ENCODE measurements at regions not wholly inside any gene's neighbourhood (a gene's known extent, or its start where the extent isn't known, plus 50 kb on each side); places are given as distances from the start of the nearest gene placed in this dataset.

DNA sequence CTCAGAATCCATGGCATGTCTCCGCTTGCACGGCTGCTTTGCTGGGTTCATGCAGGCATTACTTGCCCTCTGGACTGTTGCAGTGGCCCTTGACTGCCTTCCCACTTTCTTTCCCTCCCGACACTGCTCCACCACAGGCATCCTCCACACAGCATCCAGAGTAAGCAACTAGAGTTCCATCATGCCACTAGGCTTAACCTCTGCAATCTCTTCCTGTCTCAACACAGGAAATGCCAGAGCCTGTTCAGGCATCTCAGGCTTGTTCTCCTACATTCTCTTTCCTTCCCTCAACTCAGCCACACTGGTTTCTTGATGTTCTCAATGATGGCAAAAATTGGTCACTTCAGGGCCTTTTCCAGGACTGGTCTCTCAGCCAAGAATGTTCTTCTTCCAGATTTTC lies 284.5 kb upstream of the KLF6 start:
- Histone ChIP-seq H3K4me1 (ENCODE audit: control insufficient read depth, insufficient read depth, low read length) (no peaks in the 10 kb centered on the region), H3K27ac (ENCODE audit: low read depth, low read length) (no peak overlapping the region), H3K4me3 (ENCODE audit: low read depth, low read length) (no peak overlapping the region), H3K27me3 (ENCODE audit: control insufficient read depth, insufficient read depth, low read length) (no peaks in the 10 kb centered on the region), H3K9ac (ENCODE audit: low read depth, low read length) (no peak overlapping the region), H3K9me3 (ENCODE audit: control insufficient read depth, insufficient read depth, low read length) (no peaks in the 10 kb centered on the region), H3K36me3 (ENCODE audit: control insufficient read depth, insufficient read depth, low read length) (no peaks in the 10 kb centered on the region)

DNA sequence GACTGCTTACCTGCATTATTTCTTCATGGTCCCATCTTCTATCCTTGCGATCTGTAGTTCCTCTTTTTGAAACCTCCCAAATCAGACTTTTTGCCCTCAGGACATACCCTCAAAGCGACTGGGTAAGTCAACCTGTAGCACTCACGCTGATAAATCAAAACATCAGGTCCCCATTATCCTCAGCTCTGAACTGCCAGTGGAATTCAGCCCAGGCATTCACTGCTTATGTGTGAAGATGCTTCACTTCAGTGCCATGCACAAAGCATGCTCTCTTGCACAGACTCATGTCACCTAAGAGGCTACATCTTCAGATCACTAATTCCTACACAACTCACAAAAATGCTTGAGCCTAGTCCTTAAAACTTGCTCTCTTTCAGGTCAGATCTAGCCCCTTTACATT lies 283.6 kb upstream of the KLF6 start:
- no peaks in the 10 kb centered on the region for H3K36me3 ChIP-seq (ENCODE audit: control insufficient read depth, insufficient read depth, low read length)

DNA sequence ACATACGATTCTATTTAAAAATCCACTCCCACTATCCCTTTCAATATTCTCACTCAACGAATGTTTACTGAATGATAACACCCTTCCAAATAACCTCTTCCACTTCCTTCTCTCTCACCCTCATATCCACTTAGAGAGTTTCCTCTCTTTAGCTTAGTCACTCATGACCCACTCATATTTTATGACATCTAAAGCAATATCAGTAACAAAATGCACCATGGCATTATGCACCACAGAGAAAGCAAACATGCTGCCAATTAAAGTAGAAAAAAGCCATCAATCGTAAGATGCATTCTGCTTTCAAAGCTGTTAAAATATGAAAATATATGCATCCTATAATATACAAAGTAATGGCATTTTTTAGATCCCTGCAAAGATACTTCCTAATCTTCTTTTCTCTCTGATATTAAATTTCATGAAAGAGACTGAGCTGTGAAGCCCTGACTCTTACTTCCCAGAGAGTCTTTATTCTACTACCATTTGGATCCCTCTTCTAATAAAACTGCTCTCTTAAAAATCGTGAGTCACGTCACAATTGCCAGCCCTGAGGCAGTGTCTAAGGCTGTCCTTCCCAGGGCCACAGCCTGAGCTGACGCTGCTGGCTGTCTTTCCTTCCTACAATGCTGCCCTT lies 283.0 kb upstream of the KLF6 start:
- Histone ChIP-seq H3K36me3 (ENCODE audit: control insufficient read depth, insufficient read depth, low read length) (no peaks in the 10 kb centered on the region), H3K27me3 (ENCODE audit: control insufficient read depth, insufficient read depth, low read length) (no peaks in the 10 kb centered on the region), H3K4me3 (ENCODE audit: low read depth, low read length) (no peak overlapping the region), H3K9me3 (ENCODE audit: control insufficient read depth, insufficient read depth, low read length) (no peaks in the 10 kb centered on the region), H3K27ac (ENCODE audit: low read depth, low read length) (no peak overlapping the region), H3K4me1 (ENCODE audit: control insufficient read depth, insufficient read depth, low read length) (no peaks in the 10 kb centered on the region), H3K9ac (ENCODE audit: low read depth, low read length) (no peak overlapping the region)

More for the DNA sequence above, 283.6 kb upstream of the KLF6 start:
- Histone ChIP-seq H3K9ac (ENCODE audit: low read depth, low read length) (no peak overlapping the region), H3K27ac (ENCODE audit: low read depth, low read length) (no peak overlapping the region), H3K4me3 (ENCODE audit: low read depth, low read length) (no peak overlapping the region), H3K27me3 (ENCODE audit: control insufficient read depth, insufficient read depth, low read length) (no peaks in the 10 kb centered on the region), H3K4me1 (ENCODE audit: control insufficient read depth, insufficient read depth, low read length) (no peaks in the 10 kb centered on the region), H3K9me3 (ENCODE audit: control insufficient read depth, insufficient read depth, low read length) (no peaks in the 10 kb centered on the region)

DNA sequence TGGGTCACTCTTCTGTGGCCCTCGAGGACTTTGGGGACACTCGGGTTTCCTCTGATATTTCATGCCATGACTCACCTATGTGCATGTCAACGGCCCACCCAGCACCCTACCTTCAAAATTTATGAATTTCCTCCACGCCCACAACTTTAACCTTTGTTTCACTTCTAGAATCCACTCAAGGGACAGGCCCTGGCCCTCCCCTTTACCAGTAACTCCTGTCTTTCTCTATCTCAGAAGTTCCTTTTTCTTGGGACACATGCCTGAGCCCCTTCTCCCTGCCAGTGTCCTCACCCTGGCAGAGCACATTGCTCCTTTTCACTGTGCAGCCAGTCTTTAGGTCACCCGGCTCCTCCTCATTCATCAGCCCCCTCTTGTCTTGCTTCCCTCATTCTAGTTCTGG lies 282.5 kb upstream of the KLF6 start:
- Histone ChIP-seq H3K36me3 (ENCODE audit: control insufficient read depth, insufficient read depth, low read length) (no peaks in the 10 kb centered on the region), H3K27ac (ENCODE audit: low read depth, low read length) (no peak overlapping the region), H3K4me1 (ENCODE audit: control insufficient read depth, insufficient read depth, low read length) (no peaks in the 10 kb centered on the region), H3K9me3 (ENCODE audit: control insufficient read depth, insufficient read depth, low read length) (no peaks in the 10 kb centered on the region), H3K9ac (ENCODE audit: low read depth, low read length) (no peak overlapping the region), H3K4me3 (ENCODE audit: low read depth, low read length) (no peak overlapping the region), H3K27me3 (ENCODE audit: control insufficient read depth, insufficient read depth, low read length) (no peaks in the 10 kb centered on the region)

DNA sequence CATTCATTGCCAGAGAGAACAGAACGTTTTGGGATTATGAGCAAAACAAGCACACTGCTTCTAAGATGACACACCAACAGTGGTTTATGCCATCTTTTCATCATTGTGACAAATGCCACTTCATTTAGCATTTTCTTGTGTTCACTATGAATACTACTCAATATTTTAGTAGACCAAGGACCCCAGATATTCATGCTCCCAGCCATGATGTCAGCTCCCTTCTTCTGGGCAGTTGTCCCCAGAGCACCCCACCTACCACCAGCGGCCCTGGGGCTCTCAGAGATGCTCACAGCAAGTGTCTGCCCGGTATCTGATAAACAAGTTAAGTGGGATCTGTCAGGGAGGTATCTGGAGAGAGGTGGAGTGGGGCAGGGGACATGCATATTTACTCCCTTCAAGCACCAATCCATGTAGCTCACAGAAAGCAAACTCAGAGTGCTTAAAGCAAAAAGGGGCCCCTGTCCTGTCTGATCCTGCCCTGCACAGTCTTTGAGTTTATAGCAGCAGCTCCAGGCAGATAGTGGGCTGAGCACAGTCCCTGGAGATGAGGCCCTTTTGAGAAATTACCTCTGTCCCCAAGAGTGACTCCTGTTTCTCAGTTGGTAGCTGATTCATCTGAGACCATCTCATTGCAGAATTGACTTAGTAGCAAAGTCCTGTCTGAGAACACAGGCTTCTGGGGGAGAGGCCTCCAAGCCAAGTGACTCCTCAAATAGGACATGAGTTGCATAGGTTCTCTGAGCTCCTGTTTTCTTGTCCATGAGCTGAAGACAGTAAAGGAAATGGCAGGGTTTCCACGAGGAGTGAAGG lies 281.8 kb upstream of the KLF6 start:
- no peak overlapping the region for H3K9ac ChIP-seq (ENCODE audit: low read depth, low read length)
- H3K4me3 ChIP-seq (ENCODE audit: low read depth, low read length), result no peak overlapping the region
- H3K27me3 ChIP-seq (ENCODE audit: control insufficient read depth, insufficient read depth, low read length), result no peaks in the 10 kb centered on the region
- H3K4me1 ChIP-seq (ENCODE audit: control insufficient read depth, insufficient read depth, low read length), result no peaks in the 10 kb centered on the region
- H3K9me3 ChIP-seq (ENCODE audit: control insufficient read depth, insufficient read depth, low read length), result no peaks in the 10 kb centered on the region
- H3K36me3 ChIP-seq (ENCODE audit: control insufficient read depth, insufficient read depth, low read length), result no peaks in the 10 kb centered on the region
- H3K27ac ChIP-seq (ENCODE audit: low read depth, low read length), result no peak overlapping the region

DNA sequence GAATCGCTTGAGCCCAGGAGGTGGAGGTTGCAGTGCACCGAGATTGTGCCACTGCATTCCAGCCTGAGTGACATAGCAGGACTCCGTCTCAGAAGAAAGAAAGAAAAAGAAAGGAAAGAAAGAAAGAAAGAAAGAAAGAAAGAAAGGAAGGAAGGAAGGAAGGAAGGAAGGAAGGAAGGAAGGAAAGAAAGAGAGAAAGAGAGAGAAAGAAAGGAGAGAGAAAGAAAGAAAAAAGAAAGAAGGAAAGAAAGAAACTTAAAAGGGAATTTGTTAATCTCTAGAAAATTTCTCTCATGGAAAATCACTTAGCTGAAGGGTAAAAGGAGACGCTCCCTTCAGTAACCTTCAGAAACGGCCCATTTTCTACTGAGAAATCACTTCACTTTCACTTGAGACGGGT lies 279.5 kb upstream of the KLF6 start:
- Histone ChIP-seq H3K27ac (ENCODE audit: low read depth, low read length) (no peak overlapping the region), H3K4me3 (ENCODE audit: low read depth, low read length) (no peak overlapping the region), H3K36me3 (ENCODE audit: control insufficient read depth, insufficient read depth, low read length) (no peaks in the 10 kb centered on the region), H3K9me3 (ENCODE audit: control insufficient read depth, insufficient read depth, low read length) (no peaks in the 10 kb centered on the region), H3K9ac (ENCODE audit: low read depth, low read length) (no peak overlapping the region), H3K4me1 (ENCODE audit: control insufficient read depth, insufficient read depth, low read length) (no peaks in the 10 kb centered on the region), H3K27me3 (ENCODE audit: control insufficient read depth, insufficient read depth, low read length) (no peaks in the 10 kb centered on the region)

DNA sequence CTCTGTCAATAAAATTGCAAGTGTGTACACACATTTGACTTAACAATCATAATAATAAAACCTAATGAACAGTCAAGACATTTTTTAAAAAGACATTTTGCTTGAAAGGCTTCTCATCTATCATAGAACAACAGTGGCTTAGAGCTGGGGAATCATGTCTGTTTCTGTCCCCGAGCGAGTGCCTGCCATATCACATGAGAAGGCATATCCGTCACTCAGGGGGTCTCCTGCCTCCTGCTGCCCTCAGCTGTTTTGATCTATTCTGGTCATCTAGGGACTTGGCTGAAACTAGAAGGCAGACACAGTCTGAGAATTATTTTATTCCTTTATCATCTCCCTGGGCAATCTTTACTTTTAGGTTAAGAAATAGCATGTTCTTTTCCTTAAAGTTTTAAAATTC lies 278.7 kb upstream of the KLF6 start:
- Histone ChIP-seq H3K36me3 (ENCODE audit: control insufficient read depth, insufficient read depth, low read length) (no peaks in the 10 kb centered on the region), H3K9me3 (ENCODE audit: control insufficient read depth, insufficient read depth, low read length) (no peaks in the 10 kb centered on the region), H3K27me3 (ENCODE audit: control insufficient read depth, insufficient read depth, low read length) (no peaks in the 10 kb centered on the region), H3K27ac (ENCODE audit: low read depth, low read length) (no peak overlapping the region), H3K4me3 (ENCODE audit: low read depth, low read length) (no peak overlapping the region), H3K9ac (ENCODE audit: low read depth, low read length) (no peak overlapping the region), H3K4me1 (ENCODE audit: control insufficient read depth, insufficient read depth, low read length) (no peaks in the 10 kb centered on the region)

DNA sequence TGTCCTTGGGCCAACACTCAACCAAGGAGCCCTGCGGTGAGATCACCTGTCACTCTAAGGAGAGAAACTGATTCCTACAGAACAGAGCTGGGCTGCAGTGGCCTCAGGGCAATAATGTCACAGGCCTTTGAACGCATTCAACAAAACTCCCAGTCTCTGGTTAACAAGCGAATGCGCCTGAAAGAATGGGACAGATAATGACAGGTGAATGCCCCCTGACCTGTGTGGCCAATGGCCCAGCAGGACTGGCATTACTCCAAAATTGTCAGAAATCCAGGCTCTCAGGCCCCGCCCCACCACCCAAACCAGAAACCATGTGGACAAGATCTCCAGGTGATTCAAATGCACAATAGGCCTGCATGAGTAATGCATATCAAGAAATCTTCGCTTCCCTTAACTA lies 277.7 kb upstream of the KLF6 start:
- Histone ChIP-seq H3K27me3 (ENCODE audit: control insufficient read depth, insufficient read depth, low read length) (no peaks in the 10 kb centered on the region), H3K36me3 (ENCODE audit: control insufficient read depth, insufficient read depth, low read length) (no peaks in the 10 kb centered on the region), H3K4me3 (ENCODE audit: low read depth, low read length) (no peak overlapping the region), H3K9me3 (ENCODE audit: control insufficient read depth, insufficient read depth, low read length) (no peaks in the 10 kb centered on the region), H3K27ac (ENCODE audit: low read depth, low read length) (no peak overlapping the region), H3K9ac (ENCODE audit: low read depth, low read length) (no peak overlapping the region), H3K4me1 (ENCODE audit: control insufficient read depth, insufficient read depth, low read length) (no peaks in the 10 kb centered on the region)

DNA sequence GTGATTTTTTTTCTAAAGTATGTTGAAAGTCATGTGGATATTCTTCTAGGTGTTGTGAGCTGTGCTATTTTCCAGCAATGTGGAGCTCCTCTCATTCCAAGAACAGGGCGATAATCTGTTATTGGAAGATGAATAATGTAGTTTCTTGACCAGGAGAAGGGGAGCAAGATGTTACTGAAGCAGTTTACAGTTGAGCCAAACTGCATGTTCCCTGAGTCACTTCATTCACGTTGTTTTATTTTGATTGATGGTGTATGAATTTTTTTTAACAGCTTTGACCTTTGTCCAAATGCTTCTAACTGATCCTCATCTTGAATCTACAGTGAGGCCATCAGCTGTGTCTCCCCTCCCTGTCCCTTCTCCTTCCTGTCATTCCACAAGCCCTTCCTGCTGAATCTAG lies 277.1 kb upstream of the KLF6 start:
- Histone ChIP-seq H3K36me3 (ENCODE audit: control insufficient read depth, insufficient read depth, low read length) (no peaks in the 10 kb centered on the region), H3K4me3 (ENCODE audit: low read depth, low read length) (no peak overlapping the region), H3K4me1 (ENCODE audit: control insufficient read depth, insufficient read depth, low read length) (no peaks in the 10 kb centered on the region), H3K27me3 (ENCODE audit: control insufficient read depth, insufficient read depth, low read length) (no peaks in the 10 kb centered on the region), H3K9me3 (ENCODE audit: control insufficient read depth, insufficient read depth, low read length) (no peaks in the 10 kb centered on the region), H3K9ac (ENCODE audit: low read depth, low read length) (no peak overlapping the region), H3K27ac (ENCODE audit: low read depth, low read length) (no peak overlapping the region)

DNA sequence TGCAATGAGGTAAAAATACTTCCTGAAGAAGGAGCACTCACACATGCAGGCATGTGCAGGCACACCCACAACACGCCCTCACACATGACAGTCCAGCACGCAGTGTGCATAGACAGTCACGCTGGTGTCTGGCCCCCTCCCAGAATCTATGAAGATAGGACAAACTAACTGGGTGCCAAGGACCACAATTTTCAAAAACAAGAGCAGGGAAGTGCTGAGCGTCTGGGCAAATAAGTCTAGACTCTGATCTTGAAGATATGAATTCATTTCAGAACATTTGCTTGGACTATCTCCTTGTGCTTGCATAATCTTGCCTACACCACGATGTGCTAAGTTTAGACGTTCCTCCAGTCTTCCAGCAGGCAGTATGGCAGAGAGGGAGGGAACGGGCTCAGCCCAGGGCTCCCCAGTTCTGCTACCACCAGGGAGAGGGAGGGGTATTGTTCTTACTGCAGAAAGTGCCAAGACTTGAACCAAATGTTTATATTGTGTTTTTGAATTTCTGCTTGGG lies 276.5 kb upstream of the KLF6 start:
- H3K36me3 ChIP-seq (ENCODE audit: control insufficient read depth, insufficient read depth, low read length), result no peaks in the 10 kb centered on the region
- H3K27ac ChIP-seq (ENCODE audit: low read depth, low read length), result no peak overlapping the region
- no peaks in the 10 kb centered on the region for H3K27me3 ChIP-seq (ENCODE audit: control insufficient read depth, insufficient read depth, low read length)
- H3K4me3 ChIP-seq (ENCODE audit: low read depth, low read length), result no peak overlapping the region
- H3K4me1 ChIP-seq (ENCODE audit: control insufficient read depth, insufficient read depth, low read length), result no peaks in the 10 kb centered on the region
- no peaks in the 10 kb centered on the region for H3K9me3 ChIP-seq (ENCODE audit: control insufficient read depth, insufficient read depth, low read length)
- H3K9ac ChIP-seq (ENCODE audit: low read depth, low read length), result no peak overlapping the region

DNA sequence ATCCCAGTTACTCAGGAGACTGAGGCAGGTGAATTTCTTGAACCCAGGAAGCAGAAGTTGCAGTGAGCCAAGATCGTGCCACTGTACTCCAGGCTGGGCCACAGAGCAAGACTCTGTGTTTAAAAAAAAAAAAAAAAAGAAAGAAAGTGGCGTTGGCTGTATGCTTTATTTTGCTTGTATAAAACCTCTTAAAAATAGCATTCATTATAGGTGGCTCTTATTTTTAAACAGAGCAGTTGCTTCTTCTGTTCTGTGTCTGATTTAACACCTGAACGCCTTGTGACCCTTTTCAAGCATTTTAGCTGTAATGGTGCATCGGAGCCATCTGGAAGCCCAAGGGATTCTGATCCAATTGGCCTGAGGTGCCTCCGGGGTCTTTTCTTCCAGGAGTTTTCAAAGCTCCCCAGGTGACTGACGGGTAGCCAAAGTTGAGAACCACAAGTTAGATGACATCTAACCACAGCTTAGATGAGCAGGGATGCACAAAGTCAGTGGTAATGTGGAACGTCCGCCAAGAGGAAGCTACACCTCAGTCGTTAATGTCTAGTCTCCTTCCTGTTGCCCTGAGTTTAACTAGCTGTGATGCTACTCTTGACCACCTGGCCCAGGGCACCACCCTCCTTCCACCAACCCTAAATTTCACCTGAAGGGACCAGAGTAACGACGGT lies 274.6 kb upstream of the KLF6 start:
- Histone ChIP-seq H3K4me3 (ENCODE audit: low read depth, low read length) (no peak overlapping the region), H3K9me3 (ENCODE audit: control insufficient read depth, insufficient read depth, low read length) (no peaks in the 10 kb centered on the region), H3K9ac (ENCODE audit: low read depth, low read length) (no peak overlapping the region), H3K27ac (ENCODE audit: low read depth, low read length) (no peak overlapping the region), H3K4me1 (ENCODE audit: control insufficient read depth, insufficient read depth, low read length) (no peaks in the 10 kb centered on the region), H3K27me3 (ENCODE audit: control insufficient read depth, insufficient read depth, low read length) (no peaks in the 10 kb centered on the region), H3K36me3 (ENCODE audit: control insufficient read depth, insufficient read depth, low read length) (no peaks in the 10 kb centered on the region)

Data from HUES48 (cell line).